Fibroblast of lung (primary cell): ENCODE measurements at regions not wholly inside any gene's neighbourhood (a gene's known extent, or its start where the extent isn't known, plus 50 kb on each side); places are given as distances from the start of the nearest gene placed in this dataset.

ENCODE experiments used
- DNase-seq, 2 donors: peaks; one replicate each; pipeline versions ENCODE4 v3.0.0 to v3.0.0-alpha.2; 2010; ENCODE audit warnings: low read depth in 2 of 2
- H2AFZ ChIP-seq: 2 replicates; pipeline ENCODE4 v1.5.1; 2012; ENCODE audit warnings: low read length, control low read depth, inconsistent platforms
- H3K27ac ChIP-seq: 2 replicates; pipeline ENCODE4 v1.5.1; 2011; ENCODE audit warnings: low read length, control low read depth; ENCODE audit not compliant: insufficient read depth
- H3K27me3 ChIP-seq: 2 replicates; pipeline ENCODE4 v1.5.1; 2011; ENCODE audit warnings: mild to moderate bottlenecking, low read length; ENCODE audit not compliant: control insufficient read depth, insufficient read depth
- H3K36me3 ChIP-seq: 2 replicates; pipeline ENCODE4 v1.5.1; 2011; ENCODE audit warnings: low read length; ENCODE audit not compliant: control insufficient read depth, insufficient read depth
- H3K4me1 ChIP-seq: 2 replicates; pipeline ENCODE4 v1.5.1; 2011; ENCODE audit warnings: low read length; ENCODE audit not compliant: control insufficient read depth, insufficient read depth; ENCODE audit errors: extremely low read depth
- H3K4me2 ChIP-seq: 2 replicates; pipeline ENCODE4 v1.5.1; 2011; ENCODE audit warnings: low read length, control low read depth; ENCODE audit not compliant: insufficient read depth; ENCODE audit errors: extremely low read depth
- H3K4me3 ChIP-seq, 4 experiments: fragments of 200-600 bp in 1 of 4; sonication (generic) in 1 of 4; replicated peaks in 1 of 4; 2 replicates each; pipeline ENCODE4 v1.5.1; 2011 to 2016; ENCODE audit warnings: low read length in 4 of 4, low read depth in 3 of 4, mild to moderate bottlenecking in 3 of 4, control low read depth in 2 of 4, inconsistent platforms in 1 of 4, mixed read lengths in 1 of 4; ENCODE audit not compliant: insufficient read depth in 1 of 4; ENCODE audit errors: control extremely low read depth in 1 of 4
- H3K79me2 ChIP-seq: 2 replicates; pipeline ENCODE4 v1.5.1; 2012; ENCODE audit warnings: mild to moderate bottlenecking, low read length, inconsistent platforms; ENCODE audit not compliant: control insufficient read depth, insufficient read depth
- H3K9ac ChIP-seq: 2 replicates; pipeline ENCODE4 v1.5.1; 2011; ENCODE audit warnings: mild to moderate bottlenecking, low read length, control low read depth; ENCODE audit not compliant: insufficient read depth
- H3K9me3 ChIP-seq: 2 replicates; pipeline ENCODE4 v1.5.1; 2012; ENCODE audit warnings: low read depth, low read length; ENCODE audit not compliant: control insufficient read depth, insufficient read depth
- H4K20me1 ChIP-seq: 2 replicates; pipeline ENCODE4 v1.5.1; 2011; ENCODE audit warnings: low read length; ENCODE audit not compliant: control insufficient read depth, insufficient read depth; ENCODE audit errors: extremely low read depth
- EZH2 ChIP-seq: IDR thresholded peaks from 2 replicates; pipeline ENCODE4 v1.5.1; 2012; ENCODE audit warnings: low read length, control low read depth, mild to moderate bottlenecking; ENCODE audit errors: missing control alignments
- TF ChIP-seq, protein P1 (sequence below), 2 donors: IDR thresholded peaks in 1 of 2; conservative IDR thresholded peaks in 1 of 2; 1 replicate in 1 of 2; 2 replicates in 1 of 2; pipeline ENCODE4 v1.5.1; 2011 to 2012; ENCODE audit warnings: low read length in 2 of 2, control low read depth in 1 of 2, inconsistent platforms in 1 of 2, low read depth in 1 of 2, mild to moderate bottlenecking in 1 of 2

DNA sequence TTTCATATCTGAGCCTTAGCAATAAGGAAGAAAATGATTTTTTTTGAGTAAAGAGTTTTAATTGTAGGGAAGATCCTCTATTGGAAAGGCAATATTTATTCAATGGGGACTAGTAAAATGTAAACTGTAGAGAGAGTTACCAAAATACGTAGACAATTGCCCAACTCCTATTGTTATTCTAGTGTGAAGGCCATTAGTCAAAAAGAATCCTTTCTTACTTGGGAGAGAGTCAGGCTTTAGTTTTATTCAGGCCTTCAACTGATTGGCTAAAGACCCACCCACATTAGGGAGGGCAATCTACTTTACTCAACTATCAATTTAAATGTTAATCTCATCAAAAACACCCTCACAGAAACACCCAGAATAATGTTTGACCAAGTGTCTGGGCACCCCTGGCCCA is 485.8 kb upstream of the ATXN7L3B start:
- no peaks in the 10 kb centered on the region for H3K9me3 ChIP-seq
- H3K36me3 ChIP-seq: no peaks in the 10 kb centered on the region
- no peaks in the 10 kb centered on the region for H3K79me2 ChIP-seq
- TF ChIP-seq, protein P1, sequence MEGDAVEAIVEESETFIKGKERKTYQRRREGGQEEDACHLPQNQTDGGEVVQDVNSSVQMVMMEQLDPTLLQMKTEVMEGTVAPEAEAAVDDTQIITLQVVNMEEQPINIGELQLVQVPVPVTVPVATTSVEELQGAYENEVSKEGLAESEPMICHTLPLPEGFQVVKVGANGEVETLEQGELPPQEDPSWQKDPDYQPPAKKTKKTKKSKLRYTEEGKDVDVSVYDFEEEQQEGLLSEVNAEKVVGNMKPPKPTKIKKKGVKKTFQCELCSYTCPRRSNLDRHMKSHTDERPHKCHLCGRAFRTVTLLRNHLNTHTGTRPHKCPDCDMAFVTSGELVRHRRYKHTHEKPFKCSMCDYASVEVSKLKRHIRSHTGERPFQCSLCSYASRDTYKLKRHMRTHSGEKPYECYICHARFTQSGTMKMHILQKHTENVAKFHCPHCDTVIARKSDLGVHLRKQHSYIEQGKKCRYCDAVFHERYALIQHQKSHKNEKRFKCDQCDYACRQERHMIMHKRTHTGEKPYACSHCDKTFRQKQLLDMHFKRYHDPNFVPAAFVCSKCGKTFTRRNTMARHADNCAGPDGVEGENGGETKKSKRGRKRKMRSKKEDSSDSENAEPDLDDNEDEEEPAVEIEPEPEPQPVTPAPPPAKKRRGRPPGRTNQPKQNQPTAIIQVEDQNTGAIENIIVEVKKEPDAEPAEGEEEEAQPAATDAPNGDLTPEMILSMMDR (conservative IDR thresholded peaks at IDR 0.05 in 1 of 2, IDR thresholded peaks at IDR 0.05 in 1 of 2; ENCODE audit: low read depth in 1 of 2, low read length in 2 of 2): no peak
- TF ChIP-seq EZH2: no peak
- no peaks in the 10 kb centered on the region for H3K27me3 ChIP-seq
- H3K4me2 ChIP-seq: no peak overlapping the region
- H3K4me3 ChIP-seq: no peak overlapping the region
- no peak for DNase-seq
- no peaks in the 10 kb centered on the region for H4K20me1 ChIP-seq
- no peak overlapping the region for H3K27ac ChIP-seq
- no peak overlapping the region for H2AFZ ChIP-seq
- no peaks in the 10 kb centered on the region for H3K4me1 ChIP-seq
- no peak overlapping the region for H3K9ac ChIP-seq

GRCh38 chr12:74066476-74066875 is 471.2 kb upstream of the ATXN7L3B start:
- Histone ChIP-seq H3K9me3 (no peaks in the 10 kb centered on the region), H3K36me3 (no peaks in the 10 kb centered on the region), H3K4me2 (no peak overlapping the region), H3K9ac (no peak overlapping the region), H4K20me1 (no peaks in the 10 kb centered on the region), H3K4me3 (no peak overlapping the region), H3K27ac (no peak overlapping the region), H2AFZ (no peak overlapping the region), H3K27me3 (no peaks in the 10 kb centered on the region), H3K79me2 (no peaks in the 10 kb centered on the region), H3K4me1 (no peaks in the 10 kb centered on the region)
- TF ChIP-seq, protein P1 (conservative IDR thresholded peaks at IDR 0.05 in 1 of 2, IDR thresholded peaks at IDR 0.05 in 1 of 2; ENCODE audit: low read depth in 1 of 2, low read length in 2 of 2): no peak
- no peak for TF ChIP-seq EZH2
- no peak for DNase-seq

DNA sequence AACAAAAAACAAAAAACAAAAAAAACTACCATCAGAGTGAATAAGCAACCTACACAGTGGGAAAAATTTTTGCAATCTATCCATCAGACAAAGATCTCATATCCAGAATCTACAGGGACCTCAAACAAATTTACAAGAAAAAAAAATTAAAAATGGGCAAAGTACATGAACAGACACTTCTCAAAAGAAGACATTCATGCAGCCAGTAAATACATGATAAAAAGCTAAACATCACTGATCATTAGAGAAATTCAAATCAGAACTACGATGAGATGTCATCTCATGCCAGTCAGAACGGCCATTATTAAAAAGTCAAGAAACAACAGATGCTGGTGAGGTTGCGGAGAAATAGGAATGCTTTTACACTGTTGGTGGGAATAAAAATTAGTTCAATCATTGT is 466.5 kb upstream of the ATXN7L3B start:
- H3K27ac ChIP-seq: no peak overlapping the region
- H3K27me3 ChIP-seq: no peaks in the 10 kb centered on the region
- H3K4me3 ChIP-seq: no peak overlapping the region
- H3K36me3 ChIP-seq: no peaks in the 10 kb centered on the region
- H3K9me3 ChIP-seq: no peaks in the 10 kb centered on the region
- no peak for DNase-seq
- no peaks in the 10 kb centered on the region for H4K20me1 ChIP-seq
- H3K79me2 ChIP-seq: no peaks in the 10 kb centered on the region
- H3K4me2 ChIP-seq: no peak overlapping the region
- H3K4me1 ChIP-seq: no peaks in the 10 kb centered on the region
- no peak overlapping the region for H2AFZ ChIP-seq
- TF ChIP-seq EZH2: no peak
- TF ChIP-seq, protein P1 (conservative IDR thresholded peaks at IDR 0.05 in 1 of 2, IDR thresholded peaks at IDR 0.05 in 1 of 2; ENCODE audit: low read depth in 1 of 2, low read length in 2 of 2): no peak
- H3K9ac ChIP-seq: no peak overlapping the region
